ENCODE measurements at regions not wholly inside any gene's neighbourhood (a gene's known extent, or its start where the extent isn't known, plus 50 kb on each side); places are given as distances from the start of the nearest gene placed in this dataset.

DNA sequence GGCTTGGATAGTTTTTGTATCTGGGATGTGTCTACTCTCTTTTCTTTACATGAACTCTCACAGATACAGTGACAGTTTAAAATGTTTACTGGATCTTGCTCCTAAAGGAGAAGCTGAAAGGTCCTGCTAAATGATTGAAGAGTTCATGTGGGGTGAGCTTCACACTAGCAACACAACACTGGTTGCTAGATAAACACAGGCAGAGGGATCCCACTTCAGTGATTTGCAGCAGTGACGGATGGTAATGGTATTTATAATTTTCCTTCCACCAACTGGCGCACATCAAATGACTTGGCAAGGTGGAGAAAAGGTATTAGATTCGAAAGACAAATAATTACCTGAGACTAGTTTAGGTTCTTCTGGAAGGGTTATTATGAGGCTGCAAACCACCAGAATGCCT lies 270.2 kb downstream of the TBX15 start:
- no peak for DNase-seq (ENCODE audit: low spot score)

DNA sequence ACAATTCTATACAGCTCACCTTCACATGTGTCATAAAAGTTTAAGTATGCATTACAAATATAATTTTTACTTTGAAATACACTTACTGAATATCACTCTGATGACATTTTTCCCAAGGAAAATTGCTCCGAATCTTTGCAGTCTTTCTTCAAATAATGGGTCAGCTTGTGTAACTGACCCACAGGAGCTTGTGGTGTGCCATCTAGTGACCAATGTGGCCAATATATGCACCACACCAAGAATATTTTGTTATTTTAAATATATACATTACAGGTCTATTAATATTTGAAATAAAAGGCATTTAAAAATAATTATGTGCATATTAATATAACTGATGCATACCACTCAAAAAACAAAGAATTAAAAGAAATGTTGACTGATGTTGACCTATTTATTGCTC lies 271.4 kb downstream of the TBX15 start:
- DNase-seq (ENCODE audit: low spot score) = no peak

DNA sequence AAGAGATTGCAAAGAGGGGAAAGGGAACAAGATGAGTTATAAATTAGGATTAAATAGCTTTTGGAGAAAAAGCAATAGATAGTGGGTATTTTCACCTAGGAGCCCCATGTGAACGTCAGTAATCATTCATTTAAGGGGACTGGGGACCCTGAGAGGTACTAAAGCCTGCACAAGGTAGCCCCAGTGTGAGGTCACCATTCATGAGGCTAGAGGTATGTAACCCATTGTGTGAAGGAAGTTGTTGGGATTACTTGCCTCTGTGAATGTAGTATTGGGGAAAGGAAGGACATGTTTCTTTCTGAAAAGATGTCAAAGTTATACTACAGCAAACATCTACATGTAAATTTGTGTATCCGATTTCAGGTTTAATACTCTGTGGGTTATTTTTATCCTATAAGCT lies 276.8 kb downstream of the TBX15 start:
- no peak for DNase-seq (ENCODE audit: low spot score)

DNA sequence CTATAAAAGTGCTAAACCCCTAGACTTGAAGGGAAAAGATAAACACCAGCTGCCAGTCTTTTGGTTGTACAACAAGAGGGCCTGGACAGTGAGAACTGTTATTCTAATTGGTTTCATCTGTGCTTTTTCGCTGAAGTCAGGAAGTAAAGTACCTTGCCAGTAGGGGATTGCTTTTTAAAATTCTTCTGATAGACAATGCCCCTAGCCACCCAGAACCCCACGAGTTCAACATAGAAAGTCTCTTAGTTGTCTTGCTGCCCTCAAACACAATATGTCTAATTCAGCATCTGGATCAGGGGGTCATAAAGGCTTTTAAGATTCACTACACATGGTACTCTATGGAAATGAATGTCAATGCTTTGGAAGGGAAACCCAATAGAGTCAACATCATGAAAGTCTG lies 289.2 kb downstream of the TBX15 start:
- DNase-seq (ENCODE audit: low spot score) = no peak

DNA sequence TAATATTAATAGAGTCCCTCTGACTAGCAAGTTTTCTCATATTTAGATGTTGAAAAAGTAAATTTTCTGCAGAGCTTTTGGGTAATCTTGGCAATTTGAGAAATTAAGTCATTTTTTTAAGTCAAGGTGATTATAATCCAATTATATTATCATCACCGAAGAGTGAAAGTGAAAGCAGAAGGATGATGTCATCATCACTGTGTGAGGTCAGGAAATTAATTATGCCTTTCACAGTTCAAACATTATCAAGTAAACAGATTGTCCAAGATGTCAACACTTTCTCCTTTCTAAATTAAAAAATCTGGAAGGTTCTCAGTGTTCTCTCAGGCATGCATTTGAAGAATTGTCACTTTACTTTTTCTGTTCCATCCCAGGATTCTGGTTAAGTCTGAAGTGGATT lies 296.0 kb downstream of the TBX15 start:
- DNase-seq (ENCODE audit: low spot score) = peak; percentile 19

DNA sequence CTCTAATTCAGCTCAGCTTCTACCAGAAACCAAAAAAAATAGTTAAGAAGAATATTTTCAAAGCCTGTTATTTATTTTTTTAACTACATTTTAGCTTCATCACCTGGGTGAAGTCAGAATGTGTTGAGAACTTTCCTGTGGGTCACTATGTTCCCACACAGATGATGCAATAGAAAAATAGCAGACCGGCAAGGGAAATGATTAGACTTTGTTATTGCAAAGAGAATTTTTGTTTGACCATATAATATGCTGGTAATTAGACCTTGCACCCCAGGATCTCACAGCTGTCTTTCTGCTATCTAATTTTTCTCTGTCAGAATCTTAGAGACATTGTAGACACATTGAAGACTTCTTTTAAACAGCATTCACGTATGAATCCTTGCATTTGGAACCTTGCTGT lies 299.3 kb downstream of the TBX15 start:
- DNase-seq (ENCODE audit: low spot score) = no peak

DNA sequence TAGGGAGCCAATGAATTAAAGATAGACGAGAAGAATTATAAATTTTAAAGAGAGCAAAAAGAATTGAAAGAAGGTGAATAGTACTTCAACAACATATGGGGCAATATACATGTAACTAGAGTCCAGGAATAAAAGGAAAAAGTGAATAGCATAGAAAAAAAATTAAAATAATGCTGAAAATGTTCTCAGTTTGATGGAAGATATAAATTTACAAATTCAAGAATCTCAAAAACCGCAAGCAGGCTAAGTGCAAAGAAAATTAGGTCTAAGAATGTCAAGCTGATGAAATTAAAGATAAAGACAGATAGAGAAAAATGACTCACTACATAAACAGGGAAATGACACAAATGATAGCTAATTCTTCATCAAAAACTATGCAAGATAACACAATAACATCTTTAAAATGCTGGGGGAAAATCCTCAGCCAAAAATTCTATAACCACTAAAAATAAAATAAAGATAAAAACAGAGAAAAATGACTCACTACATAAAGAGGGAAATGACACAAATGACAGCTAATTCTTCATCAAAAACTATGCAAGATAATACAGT lies 326.3 kb downstream of the TBX15 start:
- no peak for DNase-seq (ENCODE audit: low spot score)

DNA sequence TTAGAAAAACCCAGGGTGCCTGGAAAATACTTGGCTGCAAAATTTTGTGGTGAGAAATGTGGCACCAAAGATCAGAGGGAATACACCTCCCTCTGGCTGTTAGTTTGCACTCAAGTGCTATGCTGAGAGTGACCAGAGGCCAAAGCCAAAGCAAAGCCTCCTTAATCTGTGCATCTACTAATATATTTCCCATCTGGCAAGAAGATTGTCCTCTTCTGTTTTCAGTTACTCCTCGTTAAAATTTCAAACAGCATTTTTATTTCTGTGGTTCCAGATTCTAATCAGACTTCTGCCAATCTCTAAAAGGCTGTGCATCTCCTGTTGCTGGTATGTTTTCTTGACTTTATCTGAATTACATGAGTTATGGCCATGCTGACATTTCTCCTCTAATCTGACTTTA lies 327.4 kb downstream of the TBX15 start:
- DNase-seq (ENCODE audit: low spot score) = no peak

DNA sequence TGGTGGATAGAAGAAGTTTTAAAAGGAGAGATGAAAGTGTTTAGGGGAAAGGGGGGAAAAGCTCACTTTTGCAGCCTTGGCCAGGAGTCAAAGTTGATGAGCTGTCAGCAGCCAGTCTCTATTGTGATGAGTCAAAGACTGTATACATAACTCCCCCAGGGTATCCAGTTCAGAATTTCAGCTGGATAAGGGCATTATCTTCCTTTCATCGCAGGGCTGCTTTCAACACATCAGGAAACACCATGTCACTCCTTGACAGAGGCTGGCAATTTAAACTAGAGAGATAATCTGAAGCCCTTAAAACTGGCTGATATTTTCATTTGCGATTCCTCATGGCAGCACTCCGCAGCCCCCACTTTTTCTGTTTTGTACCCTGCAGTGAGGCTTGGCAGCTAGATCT lies 328.5 kb downstream of the TBX15 start:
- DNase-seq (ENCODE audit: low spot score) = no peak

DNA sequence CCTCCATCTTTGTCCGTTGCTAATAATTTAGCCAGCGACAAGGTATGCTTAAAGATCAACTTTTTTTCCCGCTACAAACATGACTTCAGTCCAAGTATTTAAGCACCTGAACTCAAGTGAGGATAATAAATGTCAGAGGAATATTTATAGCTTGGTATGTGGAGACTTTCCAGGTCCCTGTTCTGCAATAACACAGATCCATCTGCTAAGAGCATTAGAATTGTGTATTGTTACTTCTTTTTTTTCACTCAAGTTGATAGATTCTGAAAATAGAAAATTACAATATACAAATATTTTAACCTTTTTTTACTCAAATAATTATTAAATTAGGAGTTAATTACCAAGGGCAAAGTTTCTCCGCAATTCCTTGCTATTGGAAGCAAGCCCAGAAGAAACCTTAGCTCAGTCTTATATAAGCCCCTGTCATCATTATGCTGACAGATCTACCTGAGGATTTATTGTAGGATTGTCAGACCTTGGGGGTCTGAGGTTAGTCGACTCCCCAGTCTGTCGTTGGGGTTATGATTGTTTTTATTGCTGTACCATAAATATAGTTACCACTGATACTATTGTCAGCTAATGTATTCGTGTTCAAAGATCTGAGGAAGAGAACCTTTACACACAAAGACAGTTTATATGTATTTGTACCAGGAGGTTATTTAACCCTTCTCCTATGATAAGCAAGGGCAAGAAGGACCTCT lies 337.9 kb downstream of the TBX15 start:
- no peak for DNase-seq (ENCODE audit: low spot score)

DNA sequence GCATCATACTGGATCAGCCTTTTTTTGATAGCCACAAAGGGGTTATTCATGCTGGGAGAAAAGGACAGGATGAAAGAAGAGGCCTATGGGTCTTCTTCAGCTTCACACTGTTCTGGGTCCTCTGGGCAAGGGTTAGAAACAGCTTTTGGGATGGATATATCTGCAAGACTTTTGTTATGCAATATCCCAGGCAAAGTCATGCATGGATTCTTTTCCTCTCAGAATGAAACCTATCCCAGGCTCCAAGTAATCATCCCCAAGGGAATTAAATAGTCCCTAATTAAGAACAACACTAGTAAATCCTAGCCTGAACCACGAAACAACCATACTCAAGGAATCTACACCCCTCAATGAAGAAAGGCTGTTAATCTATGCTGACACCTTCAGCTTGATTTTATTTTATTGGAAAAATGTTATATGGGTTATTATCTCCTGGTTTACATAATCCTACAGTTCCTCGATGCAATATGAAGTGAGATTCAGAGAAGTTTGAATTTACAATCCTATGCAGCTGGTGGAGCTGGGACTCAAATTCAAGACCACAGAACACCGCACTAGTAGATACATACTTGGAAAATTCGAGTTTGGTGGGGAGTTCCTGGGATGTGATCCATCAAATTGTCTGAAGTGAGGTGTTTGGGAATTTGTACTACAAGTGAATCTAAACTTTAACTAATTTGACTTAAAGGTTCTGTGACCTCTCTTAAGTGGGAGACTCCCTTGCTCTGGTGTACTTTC lies 338.6 kb downstream of the TBX15 start:
- DNase-seq (ENCODE audit: low spot score) = no peak

DNA sequence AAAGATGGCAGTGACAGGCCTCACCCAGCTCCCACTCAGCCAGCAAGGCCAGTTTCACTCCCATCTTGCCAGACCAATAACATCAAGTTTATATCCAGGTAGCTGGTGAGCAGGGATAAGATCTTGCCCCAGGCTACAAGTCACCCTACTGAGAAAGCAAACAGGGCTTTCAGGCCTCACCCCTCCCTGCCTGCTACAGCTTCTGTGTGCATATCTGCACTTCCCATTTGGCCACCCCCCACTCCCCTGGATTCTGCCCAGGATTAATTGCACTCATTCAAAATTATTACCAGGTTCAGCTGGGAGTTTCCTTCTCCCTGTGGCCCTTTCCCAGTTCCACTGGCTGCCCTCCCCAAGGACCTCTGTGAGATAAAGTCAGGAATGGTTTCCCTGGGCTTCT lies 352.1 kb downstream of the TBX15 start:
- DNase-seq (ENCODE audit: low spot score) = no peak

DNA sequence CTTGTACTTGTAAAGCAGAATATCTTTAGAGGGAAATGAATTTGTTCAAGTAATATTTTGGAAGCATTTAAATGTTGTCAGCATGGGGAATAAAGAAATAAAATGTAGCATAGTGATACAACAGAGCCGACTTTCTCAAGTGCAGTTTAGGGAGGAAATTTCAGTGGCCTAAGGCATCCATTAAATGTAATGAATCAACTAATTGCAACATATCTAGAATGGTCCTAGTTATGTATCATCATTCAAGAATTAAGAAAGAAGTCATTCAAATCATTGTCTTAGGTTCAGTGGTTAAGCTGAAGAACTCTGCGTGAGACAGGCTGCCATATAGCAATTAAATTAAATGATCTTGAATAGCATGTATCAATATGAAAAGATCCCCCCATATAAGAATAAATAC lies 360.7 kb downstream of the TBX15 start:
- DNase-seq (ENCODE audit: low spot score) = no peak

DNA sequence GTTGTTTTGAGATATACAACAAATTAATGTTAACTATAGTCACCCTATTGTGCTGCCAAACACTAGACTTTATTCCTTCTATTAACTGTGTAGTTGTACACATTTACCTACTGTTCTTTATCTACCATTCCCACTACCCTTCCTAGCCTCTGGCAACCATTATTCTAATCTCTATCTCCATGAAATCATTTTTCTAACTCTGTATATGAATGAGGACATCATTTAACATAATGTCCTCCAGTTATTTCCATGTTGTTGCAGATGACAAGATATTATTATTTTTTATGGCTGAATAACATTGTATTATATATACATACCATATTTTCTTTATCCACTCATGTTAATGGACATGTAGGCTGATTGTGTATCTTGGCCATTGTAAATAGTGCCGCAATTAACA lies 366.3 kb downstream of the TBX15 start:
- no peak for DNase-seq (ENCODE audit: low spot score)

DNA sequence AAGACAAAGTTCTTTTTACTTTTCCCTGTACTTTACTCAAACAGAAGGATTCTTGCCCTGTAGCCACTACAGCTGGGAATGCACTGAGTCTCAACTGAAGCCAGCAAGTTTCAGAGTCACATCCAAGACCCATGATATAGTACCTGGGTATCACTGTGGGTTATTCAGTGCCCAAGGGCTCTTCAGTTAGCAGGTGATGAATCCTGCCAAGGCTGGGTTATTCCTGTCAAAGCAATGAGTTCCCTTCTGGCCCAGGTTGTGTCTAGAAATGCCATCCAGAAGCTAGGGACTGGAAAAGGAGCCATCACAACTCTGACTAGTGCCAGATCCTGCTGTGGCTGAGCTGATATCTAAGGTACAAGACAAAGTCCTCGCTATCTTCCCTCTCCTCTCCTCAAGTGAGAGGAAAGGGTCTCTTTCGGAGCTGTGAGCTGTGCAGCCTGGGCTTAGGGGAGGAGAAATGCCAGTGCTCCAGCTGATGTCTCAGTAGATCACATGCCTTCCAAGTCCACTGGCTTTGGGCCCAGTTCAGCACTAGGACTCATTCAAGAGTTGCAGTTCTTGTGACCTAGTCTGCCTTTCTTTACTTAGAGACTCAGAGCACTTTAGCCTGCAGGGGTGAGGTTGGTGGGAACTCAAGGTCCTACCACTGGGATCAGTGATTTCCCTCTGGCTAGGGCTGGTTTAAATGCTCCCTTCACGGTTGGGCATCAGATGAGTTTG lies 369.4 kb downstream of the TBX15 start:
- no peak for DNase-seq (ENCODE audit: low spot score)

DNA sequence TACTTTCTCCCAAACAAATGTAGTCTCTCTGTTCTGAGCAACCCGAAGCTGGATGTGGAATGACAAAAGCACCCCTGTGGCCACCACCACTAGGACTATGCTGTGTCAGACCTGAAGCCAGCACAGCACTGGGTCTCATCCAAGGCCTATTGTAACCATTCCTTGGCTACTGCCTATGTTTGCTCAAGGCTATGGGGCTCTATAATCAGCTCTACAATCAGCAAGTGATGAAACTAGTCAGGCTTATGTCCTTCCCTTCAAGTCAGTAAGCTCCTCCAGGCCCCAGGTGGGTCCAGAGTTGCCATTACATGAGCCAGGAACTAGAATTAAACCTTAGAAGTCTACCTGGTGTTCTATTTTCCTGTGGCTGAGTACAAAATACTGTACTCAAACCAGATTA lies 370.2 kb downstream of the TBX15 start:
- DNase-seq (ENCODE audit: low spot score) = no peak

DNA sequence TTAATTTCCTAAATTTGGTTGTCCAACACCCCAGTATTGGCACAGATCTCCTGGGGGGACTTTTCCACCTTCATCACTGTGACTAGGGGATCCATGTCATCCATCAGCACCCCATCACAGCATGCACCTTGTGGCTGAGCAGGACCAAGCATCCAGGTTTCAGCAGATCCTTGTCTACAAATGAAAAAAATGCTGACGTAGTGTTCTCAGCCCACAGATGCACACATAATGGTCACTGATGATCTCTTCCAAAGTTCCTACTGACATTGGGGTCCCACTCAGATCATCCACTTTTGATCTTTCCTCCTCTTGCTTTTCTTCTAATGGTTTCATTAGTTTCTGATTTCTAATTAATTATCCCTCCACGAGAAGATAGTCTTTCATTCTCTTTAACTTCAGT lies 373.1 kb downstream of the TBX15 start:
- no peak for DNase-seq (ENCODE audit: low spot score)

DNA sequence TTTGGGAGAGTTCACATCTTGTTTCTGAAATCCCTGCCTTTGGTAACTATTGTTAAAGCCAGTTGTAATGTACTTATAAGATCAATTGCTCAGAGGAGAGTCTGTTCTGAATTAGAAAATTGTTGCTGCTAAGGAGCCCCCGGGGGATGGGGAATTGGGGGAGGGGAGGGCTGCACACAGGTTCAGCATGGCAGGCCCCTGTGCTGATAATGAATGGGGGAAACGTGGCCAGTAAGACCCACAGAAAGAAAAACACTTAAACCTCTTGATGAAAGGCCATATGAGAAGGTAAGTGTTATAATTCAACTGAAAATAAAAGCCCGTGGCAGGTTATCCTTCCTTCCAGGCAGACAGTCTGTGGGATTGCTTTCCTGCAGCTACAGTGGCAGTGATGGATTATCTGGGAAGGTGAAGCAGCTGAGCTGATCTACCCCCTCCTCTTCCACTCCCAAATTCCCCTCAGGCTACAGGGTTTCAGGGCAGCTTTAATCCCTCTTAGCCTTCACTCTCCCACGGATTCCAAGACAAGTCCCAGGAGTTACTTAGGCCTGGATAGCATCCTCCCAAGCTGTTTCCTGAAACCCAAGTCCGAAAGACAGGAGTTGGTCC lies 398.8 kb downstream of the TBX15 start:
- DNase-seq (ENCODE audit: low spot score) = no peak

DNA sequence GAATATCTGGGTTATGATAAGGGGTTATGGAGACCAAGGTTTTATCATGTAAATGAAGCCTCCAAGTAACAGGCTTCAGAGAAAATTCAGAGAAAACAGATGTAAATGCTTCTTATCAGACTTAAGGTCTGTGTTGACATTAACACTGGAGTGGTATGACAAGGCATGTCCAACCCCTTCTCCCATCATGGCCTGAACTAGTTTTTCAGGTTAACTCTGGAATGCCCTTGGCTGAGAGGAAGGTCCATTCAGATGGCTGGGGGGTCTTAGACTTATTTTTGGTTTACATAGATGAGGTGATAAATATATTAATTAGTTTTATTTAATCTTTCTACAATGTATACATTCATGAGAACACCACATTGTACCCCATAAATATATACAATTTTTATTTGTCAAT lies 399.6 kb downstream of the TBX15 start:
- no peak for DNase-seq (ENCODE audit: low spot score)

DNA sequence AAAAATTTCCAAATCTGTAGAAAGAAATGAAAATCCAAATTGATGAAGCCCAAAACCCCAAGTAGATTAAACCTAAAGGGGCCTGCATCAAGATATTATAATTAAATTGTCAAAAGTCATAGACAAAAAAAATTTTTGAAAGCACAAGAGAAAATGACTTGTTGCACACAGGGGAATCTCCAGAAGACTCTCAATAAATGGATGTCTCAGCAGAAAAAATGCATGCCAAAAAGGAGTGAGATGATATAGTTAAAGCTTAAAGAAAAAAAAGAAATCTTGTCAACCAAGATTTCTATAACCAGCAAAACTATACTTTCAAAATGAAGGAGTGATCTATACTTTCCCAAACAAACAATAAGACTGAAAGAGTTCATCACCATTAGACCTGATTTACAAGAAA lies 393.2 kb upstream of the SPAG17 start:
- DNase-seq (ENCODE audit: low spot score) = no peak

DNA sequence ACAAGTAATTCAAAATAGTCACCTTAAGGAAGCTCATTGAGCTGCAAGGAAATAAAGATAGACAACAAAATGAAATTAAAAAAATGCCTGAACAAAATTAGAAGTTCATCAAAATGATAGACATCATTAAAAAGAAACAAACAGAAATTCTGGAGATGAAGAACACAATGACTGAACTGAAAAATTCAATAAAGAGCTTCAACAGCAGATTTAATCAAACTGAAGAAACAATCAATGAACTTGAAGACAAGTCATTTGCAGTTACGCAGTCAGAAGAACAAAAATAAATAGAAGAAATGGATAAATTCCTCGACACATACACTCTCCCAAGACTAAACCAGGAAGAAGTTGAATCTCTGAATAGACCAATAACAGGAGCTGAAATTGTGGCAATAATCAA lies 390.0 kb upstream of the SPAG17 start:
- no peak for DNase-seq (ENCODE audit: low spot score)

DNA sequence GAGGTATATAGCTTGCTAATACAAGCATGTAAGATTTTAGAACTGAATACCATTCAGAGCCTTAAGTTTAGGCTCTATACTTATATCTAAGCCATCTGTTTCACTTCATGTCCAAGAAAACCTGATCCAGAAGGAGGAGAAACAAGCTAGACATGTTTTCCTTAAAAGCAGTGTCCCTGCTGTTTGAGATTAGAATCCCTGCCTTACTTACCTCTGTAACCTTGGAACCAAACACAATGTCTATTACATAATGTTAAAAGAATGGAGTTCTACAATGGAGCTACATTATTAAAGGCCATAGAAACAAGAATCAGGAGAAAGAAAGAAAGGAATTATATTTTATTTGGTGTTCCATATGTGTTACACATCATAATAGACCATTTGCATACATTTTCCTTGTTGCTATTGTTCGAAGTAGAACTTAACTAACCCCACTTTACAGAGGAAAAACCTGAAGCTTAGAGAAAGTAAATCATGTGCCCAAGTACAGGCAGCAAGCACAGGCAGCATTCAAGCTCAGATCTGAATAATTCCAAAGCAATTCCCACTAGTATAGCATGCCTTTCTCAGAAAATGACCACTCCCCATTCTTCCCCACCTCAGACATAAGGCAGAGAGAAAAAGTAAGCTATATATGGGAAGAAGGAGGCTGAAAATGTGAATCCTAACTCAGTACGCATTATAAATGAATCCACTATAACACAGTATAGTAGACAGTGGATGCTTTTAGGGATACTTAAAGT lies 380.1 kb upstream of the SPAG17 start:
- DNase-seq (ENCODE audit: low spot score) = no peak

Measured in NAMALWA (cell line).